Gastrocnemius medialis (tissue), 4 donors: ENCODE measurements at regions not wholly inside any gene's neighbourhood (a gene's known extent, or its start where the extent isn't known, plus 50 kb on each side); places are given as distances from the start of the nearest gene placed in this dataset.

Source experiments
- ATAC-seq, 2 donors: fragments of 150-250 bp; one replicate each; pipeline ENCODE4 v1.9.1; 2016
- DNase-seq, 2 donors: peaks; one replicate each; pipeline ENCODE4 v3.0.0-alpha.2; 2019
- H3K27ac ChIP-seq, 4 donors: fragments of 200-600 bp; sonication (generic); 1 replicate in 1 of 4; 2 replicates in 3 of 4; pipeline ENCODE4 v1.5.1; 2016 to 2018; ENCODE audit warnings: mild to moderate bottlenecking in 2 of 4, moderate library complexity in 1 of 4
- H3K27me3 ChIP-seq, 3 donors: fragments of 200-600 bp; sonication (generic) in 2 of 3; 1 replicate in 1 of 3; 2 replicates in 2 of 3; pipeline versions ENCODE4 v1.5.1 to v1.6.0; 2016 to 2019; ENCODE audit warnings: mild to moderate bottlenecking in 1 of 3, moderate library complexity in 1 of 3
- H3K36me3 ChIP-seq, 2 donors: fragments of 200-600 bp; sonication (generic) in 1 of 2; one replicate each; pipeline ENCODE4 v1.5.1; 2017 to 2018
- H3K4me1 ChIP-seq, 2 donors: fragments of 200-600 bp; sonication (generic) in 1 of 2; one replicate each; pipeline ENCODE4 v1.5.1; 2016 to 2017; ENCODE audit warnings: mild to moderate bottlenecking in 2 of 2
- H3K4me3 ChIP-seq, 4 donors: fragments of 200-600 bp; sonication (generic) in 3 of 4; 1 replicate in 1 of 4; 2 replicates in 3 of 4; pipeline ENCODE4 v1.5.1; 2016 to 2019; ENCODE audit warnings: mild to moderate bottlenecking in 2 of 4
- H3K9me3 ChIP-seq, 3 donors: fragments of 200-600 bp; sonication (generic) in 2 of 3; 1 replicate in 1 of 3; 2 replicates in 2 of 3; pipeline ENCODE4 v1.5.1; 2016 to 2019
- CTCF ChIP-seq, 5 experiments: fragments of 450-650 bp in 3 of 5; fragments of 200-600 bp in 2 of 5; sonication (generic) in 2 of 5; IDR thresholded peaks in 4 of 5; conservative IDR thresholded peaks in 1 of 5; 1 replicate in 4 of 5; 2 replicates in 1 of 5; pipeline ENCODE4 v1.5.1; 2016 to 2019; ENCODE audit warnings: antibody characterized with exemption in 5 of 5, mild to moderate bottlenecking in 3 of 5, moderate library complexity in 3 of 5
- POLR2A ChIP-seq, 2 donors: fragments of 450-650 bp; IDR thresholded peaks; one replicate each; pipeline ENCODE4 v1.6.1; 2017; ENCODE audit warnings: antibody characterized with exemption in 2 of 2, mild to moderate bottlenecking in 2 of 2, moderate library complexity in 2 of 2
- in situ Hi-C, 4 donors: fragments of 200-750 bp; cut with MboI; loops; one replicate each; pipeline versions ENCODE4 v1.15.0 to v1.8.0; 2017; ENCODE audit warnings: low sequenced_read_pairs in 4 of 4
- intact Hi-C: fragments of 100-400 bp; cut with DNase I; formaldehyde crosslinking; loops from one replicate; pipeline ENCODE4 v1.15.1; 2023; ENCODE audit warnings: low total_unique reads

- no peaks in the 10 kb centered on the region for H3K27me3 ChIP-seq
- ATAC-seq (no peak), DNase-seq (no peak)
- in situ Hi-C loops (loop anchor here in 1 of 4 donors (10.0 kb wide), 1 partner anchor 105 kb away; no protein-coding TSS in a partner anchor), intact Hi-C loops (no loop called here)
- TF ChIP-seq CTCF (IDR thresholded peaks at IDR 0.05 in 4 of 5, conservative IDR thresholded peaks at IDR 0.05 in 1 of 5) (no peak), POLR2A (IDR thresholded peaks at IDR 0.05) (no peak)
- no peaks in the 10 kb centered on the region for H3K9me3 ChIP-seq
- no peaks in the 10 kb centered on the region for H3K36me3 ChIP-seq
- no peak overlapping the region for H3K27ac ChIP-seq
- no peaks in the 10 kb centered on the region for H3K4me1 ChIP-seq
- H3K4me3 ChIP-seq: no peak overlapping the region
These were observed 66.6 kb upstream of the ANTXRL start for GRCh38 chr10:46220187-46220586.

GRCh38 chr10:46220872-46221538 lies 65.8 kb upstream of the ANTXRL start:
- DNase-seq (no peak), ATAC-seq (no peak)
- no peaks in the 10 kb centered on the region for H3K4me1 ChIP-seq
- no peak overlapping the region for H3K4me3 ChIP-seq
- in situ Hi-C loops (loop anchor here in 1 of 4 donors (10.0 kb wide), 1 partner anchor 104 kb away; no protein-coding TSS in a partner anchor), intact Hi-C loops (no loop called here)
- no peaks in the 10 kb centered on the region for H3K36me3 ChIP-seq
- H3K27ac ChIP-seq: no peak overlapping the region
- H3K27me3 ChIP-seq: no peaks in the 10 kb centered on the region
- H3K9me3 ChIP-seq: no peaks in the 10 kb centered on the region
- TF ChIP-seq CTCF (IDR thresholded peaks at IDR 0.05 in 4 of 5, conservative IDR thresholded peaks at IDR 0.05 in 1 of 5) (no peak), POLR2A (IDR thresholded peaks at IDR 0.05) (no peak)

- no peaks in the 10 kb centered on the region for H3K9me3 ChIP-seq
- ATAC-seq: no peak
- H3K27ac ChIP-seq: no peak overlapping the region
- intact Hi-C loops: no loop called here
- TF ChIP-seq POLR2A (IDR thresholded peaks at IDR 0.05) (no peak), CTCF (IDR thresholded peaks at IDR 0.05 in 4 of 5, conservative IDR thresholded peaks at IDR 0.05 in 1 of 5) (no peak)
- H3K4me3 ChIP-seq: no peak overlapping the region
- no peaks in the 10 kb centered on the region for H3K4me1 ChIP-seq
- DNase-seq: no peak
- no peaks in the 10 kb centered on the region for H3K36me3 ChIP-seq
- no peaks in the 10 kb centered on the region for H3K27me3 ChIP-seq
- in situ Hi-C loops: loop anchor here in 1 of 4 donors (10.0 kb wide), 1 partner anchor 102 kb away; no protein-coding TSS in a partner anchor
These were observed 64.3 kb upstream of the ANTXRL start for GRCh38 chr10:46222364-46222935.

- Histone ChIP-seq H3K9me3 (no peaks in the 10 kb centered on the region), H3K36me3 (no peaks in the 10 kb centered on the region), H3K27me3 (no peaks in the 10 kb centered on the region), H3K4me1 (no peaks in the 10 kb centered on the region), H3K4me3 (no peak overlapping the region), H3K27ac (no peak overlapping the region)
- TF ChIP-seq POLR2A (IDR thresholded peaks at IDR 0.05) (no peak), CTCF (IDR thresholded peaks at IDR 0.05 in 4 of 5, conservative IDR thresholded peaks at IDR 0.05 in 1 of 5) (no peak)
- ATAC-seq: no peak
- no peak for DNase-seq
- intact Hi-C loops: no loop called here
- in situ Hi-C loops: loop anchor here in 1 of 4 donors (10.0 kb wide), 1 partner anchor 102 kb away; no protein-coding TSS in a partner anchor
These were observed 63.7 kb upstream of the ANTXRL start for GRCh38 chr10:46223064-46223480.
